GM12872 (cell line): ENCODE measurements at regions not wholly inside any gene's neighbourhood (a gene's known extent, or its start where the extent isn't known, plus 50 kb on each side); places are given as distances from the start of the nearest gene placed in this dataset.

ENCODE experiments used
- TF ChIP-seq, protein P1 (sequence below): IDR thresholded peaks from 3 replicates; pipeline ENCODE4 v1.5.1; 2011; ENCODE audit warnings: low read depth, mild to moderate bottlenecking, low read length, moderate library complexity; ENCODE audit not compliant: insufficient read depth

DNA sequence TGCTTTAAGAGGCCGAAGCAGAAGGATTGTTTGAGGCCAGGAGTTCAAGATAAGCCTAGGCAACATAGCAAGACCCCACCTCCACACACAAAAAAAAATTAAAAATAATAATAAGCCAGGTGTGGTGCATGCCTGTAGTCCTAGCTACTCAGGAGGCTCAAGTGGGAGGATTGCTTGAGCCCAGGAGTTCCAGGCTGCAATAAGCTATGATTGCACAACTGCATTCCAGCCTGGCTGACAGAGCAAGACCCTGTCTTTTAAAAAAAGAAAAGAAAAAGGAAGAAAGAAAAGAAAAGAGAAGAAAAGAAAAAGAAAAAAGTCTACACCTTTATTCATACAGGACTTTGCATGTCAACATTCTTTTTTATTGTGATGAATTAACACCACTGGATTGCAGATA lies 2125.8 kb downstream of the MAT2B start:
- TF ChIP-seq, protein P1, sequence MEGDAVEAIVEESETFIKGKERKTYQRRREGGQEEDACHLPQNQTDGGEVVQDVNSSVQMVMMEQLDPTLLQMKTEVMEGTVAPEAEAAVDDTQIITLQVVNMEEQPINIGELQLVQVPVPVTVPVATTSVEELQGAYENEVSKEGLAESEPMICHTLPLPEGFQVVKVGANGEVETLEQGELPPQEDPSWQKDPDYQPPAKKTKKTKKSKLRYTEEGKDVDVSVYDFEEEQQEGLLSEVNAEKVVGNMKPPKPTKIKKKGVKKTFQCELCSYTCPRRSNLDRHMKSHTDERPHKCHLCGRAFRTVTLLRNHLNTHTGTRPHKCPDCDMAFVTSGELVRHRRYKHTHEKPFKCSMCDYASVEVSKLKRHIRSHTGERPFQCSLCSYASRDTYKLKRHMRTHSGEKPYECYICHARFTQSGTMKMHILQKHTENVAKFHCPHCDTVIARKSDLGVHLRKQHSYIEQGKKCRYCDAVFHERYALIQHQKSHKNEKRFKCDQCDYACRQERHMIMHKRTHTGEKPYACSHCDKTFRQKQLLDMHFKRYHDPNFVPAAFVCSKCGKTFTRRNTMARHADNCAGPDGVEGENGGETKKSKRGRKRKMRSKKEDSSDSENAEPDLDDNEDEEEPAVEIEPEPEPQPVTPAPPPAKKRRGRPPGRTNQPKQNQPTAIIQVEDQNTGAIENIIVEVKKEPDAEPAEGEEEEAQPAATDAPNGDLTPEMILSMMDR: no peak

DNA sequence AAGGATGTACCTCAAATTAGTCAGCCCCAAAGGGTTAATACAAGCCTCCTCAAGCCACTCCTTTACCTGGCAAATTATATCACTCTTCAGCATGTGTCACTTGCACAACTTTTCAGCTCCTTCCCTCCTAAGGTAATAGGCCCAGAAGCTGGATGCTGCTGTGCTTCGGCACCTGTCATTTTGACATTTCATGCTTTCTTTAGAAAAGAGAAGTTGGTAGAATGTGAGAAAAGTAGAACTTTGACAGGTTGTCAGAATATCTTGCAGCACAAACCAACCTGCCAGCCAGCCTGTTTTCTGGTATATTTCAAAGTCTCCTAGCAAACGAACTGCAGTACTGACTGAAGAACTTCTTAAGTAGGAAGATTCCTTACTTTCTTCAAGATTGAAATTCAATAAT lies 2136.9 kb downstream of the MAT2B start:
- TF ChIP-seq, protein P1: no peak

DNA sequence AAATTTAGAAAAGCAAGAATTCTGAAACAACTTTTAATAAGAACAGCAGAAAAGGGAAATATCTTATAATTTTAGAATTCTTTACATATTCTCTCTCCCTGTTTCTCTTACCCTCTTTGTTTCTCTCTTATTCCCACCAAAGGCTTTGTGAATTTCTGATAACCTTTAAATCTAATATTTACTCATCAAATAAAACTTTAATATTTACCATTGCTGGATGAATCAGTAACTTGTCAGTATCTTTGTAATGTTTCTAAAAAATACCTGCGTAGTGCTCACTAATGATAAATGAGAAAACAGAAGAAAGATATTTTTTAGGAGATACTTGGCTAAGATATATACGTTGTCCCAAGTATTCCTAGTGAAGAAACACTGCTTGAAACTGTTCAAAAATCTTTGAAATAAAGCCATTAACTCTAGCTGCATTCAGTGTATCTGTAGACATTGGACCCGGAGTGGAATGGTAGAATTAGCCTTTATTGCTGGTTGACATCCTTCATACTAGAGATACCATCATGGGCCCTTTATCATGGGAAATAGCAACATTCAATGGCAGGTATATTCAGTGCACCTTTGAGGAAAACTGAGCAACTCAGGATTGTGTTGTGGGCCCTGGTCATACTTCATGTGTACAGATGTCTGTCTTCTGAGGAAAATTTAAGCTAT lies 2160.4 kb downstream of the MAT2B start:
- TF ChIP-seq, protein P1: no peak

DNA sequence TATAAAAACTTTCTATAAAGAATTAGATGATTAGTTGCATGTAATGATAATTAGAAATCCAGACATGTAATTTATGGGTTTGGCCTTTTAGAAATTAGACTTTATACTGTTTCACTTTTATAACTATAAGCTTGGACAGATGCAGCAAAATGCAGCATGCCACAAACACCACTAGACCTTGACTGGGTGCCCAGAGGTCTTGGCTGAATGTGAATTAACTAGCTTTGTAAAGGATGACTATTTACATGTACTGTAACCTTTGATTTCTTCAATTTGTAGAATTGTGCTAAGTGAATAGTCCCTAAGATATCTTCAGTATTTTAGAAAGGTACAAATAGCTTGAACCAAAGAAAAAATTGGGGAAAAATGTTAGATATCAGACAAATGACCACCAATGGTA lies 2168.1 kb downstream of the MAT2B start:
- TF ChIP-seq, protein P1: no peak

DNA sequence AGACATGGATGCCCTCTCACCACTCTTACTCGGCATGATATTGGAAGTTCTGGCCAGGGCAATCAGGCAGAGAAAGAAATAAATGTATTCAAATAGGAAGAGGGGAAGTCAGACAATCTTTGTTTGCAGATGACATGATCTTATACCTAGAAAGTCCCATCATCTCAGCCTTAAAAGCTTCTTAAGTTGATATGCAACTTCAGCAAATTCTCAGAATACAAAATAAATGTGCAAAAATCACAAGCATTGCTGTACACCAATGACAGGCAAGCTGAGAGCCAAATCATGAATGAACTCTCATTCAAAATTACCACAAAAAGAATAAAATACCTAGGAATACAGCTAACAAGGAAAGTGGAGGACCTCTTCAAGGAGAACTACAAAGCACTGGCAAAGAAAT lies 2190.4 kb downstream of the MAT2B start:
- TF ChIP-seq, protein P1: no peak

DNA sequence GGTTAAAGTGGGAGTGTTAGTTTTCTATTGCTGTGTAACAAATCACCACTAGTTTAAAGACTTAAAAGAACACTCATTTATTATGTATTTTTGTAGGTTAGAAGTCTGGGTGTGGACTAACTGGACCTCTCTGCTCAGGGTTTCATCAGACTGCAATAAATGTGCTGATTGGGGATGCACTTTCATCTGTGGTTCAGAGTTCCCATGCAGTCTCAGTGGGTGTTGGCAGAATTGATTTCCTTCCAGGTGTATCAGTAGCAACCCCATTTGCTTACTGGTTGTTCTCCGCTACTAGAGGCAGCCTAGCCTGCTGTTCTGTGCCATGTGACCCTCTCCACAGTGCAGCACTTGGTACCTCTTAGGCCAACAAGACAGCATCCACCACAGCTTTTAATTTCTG lies 2200.5 kb downstream of the MAT2B start:
- TF ChIP-seq, protein P1: no peak

DNA sequence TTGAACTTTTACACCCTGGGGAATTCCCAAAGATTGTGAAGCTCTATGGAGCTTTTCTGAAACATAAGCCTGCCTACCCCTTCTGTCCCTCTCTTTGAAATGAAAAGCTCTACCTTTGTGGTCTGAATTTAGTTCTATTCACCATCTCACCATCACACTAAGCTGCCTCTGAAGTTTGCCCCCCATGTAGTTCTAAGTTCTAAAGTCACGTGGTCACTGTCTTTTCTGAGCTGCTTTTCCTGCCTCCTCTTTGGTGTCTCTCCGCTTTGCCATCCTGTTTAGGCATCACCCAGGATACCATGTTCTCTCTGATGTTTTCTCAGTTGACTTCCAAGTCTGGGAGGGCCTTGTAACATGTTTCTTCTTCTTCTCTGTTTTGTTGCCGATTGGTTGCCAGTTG lies 2206.6 kb downstream of the MAT2B start:
- TF ChIP-seq, protein P1: no peak
